ENCODE measurements at regions not wholly inside any gene's neighbourhood (a gene's known extent, or its start where the extent isn't known, plus 50 kb on each side); places are given as distances from the start of the nearest gene placed in this dataset.

DNA sequence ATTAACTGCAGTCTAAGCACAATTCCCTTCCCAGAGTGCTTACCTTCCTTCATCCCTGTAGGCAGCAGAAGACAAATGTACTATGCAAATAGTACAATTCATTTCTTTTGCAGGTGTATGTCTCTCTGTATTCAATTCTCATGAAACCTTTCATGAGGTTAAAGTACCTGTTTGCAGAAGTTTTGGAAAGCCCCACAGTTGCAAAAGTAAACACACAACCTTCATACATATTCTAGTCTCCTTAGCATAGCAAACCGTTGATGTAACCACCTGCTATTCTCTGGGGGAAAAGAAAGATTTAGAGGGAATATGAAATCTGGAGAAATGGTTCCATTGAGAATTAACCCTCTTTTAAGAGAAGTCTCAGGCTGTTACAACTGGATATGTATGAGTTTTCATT lies 200.3 kb upstream of the SUCLG2 start:
- no peak overlapping the region for H2BK5ac ChIP-seq (ENCODE audit: low read depth, low read length)
- no peak for TF ChIP-seq SIRT6 (IDR thresholded peaks at IDR 0.05; ENCODE audit: low read length)
- H3K23me2 ChIP-seq (ENCODE audit: low read depth, low read length): no peaks in the 10 kb centered on the region
- no peak overlapping the region for H2AK5ac ChIP-seq (ENCODE audit: low read depth, low read length)
- H3K36me3 ChIP-seq (ENCODE audit: control insufficient read depth in 2 of 4, insufficient read depth in 4 of 4, low read length in 3 of 4): no peaks in the 10 kb centered on the region
- H3K9ac ChIP-seq (replicated peaks in 1 of 4; ENCODE audit: extremely low read depth in 1 of 4, low read depth in 3 of 4, low read length in 3 of 4): no peak overlapping the region
- H3K4me2 ChIP-seq (ENCODE audit: insufficient read depth in 1 of 2, low read depth in 2 of 2, low read length in 2 of 2): no peak overlapping the region
- H3K4me3 ChIP-seq (ENCODE audit: extremely low read depth in 1 of 4, insufficient read depth in 2 of 4, low read depth in 3 of 4, low read length in 4 of 4): no peak overlapping the region
- no peak overlapping the region for H2BK12ac ChIP-seq (ENCODE audit: low read depth, low read length)
- ChIA-PET POLR2A (ENCODE audit: partially characterized antibody) (no interaction called here), CTCF (ENCODE audit: partially characterized antibody) (no interaction called here)
- H3K14ac ChIP-seq (ENCODE audit: insufficient read length): no peak overlapping the region
- H4K5ac ChIP-seq (ENCODE audit: insufficient read length, low read depth, low read length): no peak overlapping the region
- no peak for FAIRE-seq
- no peaks in the 10 kb centered on the region for H3K79me2 ChIP-seq (ENCODE audit: control insufficient read depth in 1 of 2, insufficient read depth in 2 of 2, low read length in 2 of 2)
- H2BK15ac ChIP-seq (ENCODE audit: low read length): no peak overlapping the region
- H3K79me1 ChIP-seq (ENCODE audit: low read depth, low read length): no peaks in the 10 kb centered on the region
- no peak overlapping the region for H3K27ac ChIP-seq (ENCODE audit: low read depth, low read length)
- H3K23ac ChIP-seq (ENCODE audit: insufficient read length): no peak overlapping the region
- H3K27me3 ChIP-seq (replicated peaks in 1 of 4; ENCODE audit: control insufficient read depth in 3 of 4, extremely low read depth in 1 of 4, insufficient read depth in 3 of 4, low read length in 3 of 4): no peaks in the 10 kb centered on the region; a peak in 1 of 7 replicates
- no peak overlapping the region for H3K4ac ChIP-seq (replicated peaks; ENCODE audit: insufficient read length, low read depth, low read length)
- H3K9me3 ChIP-seq (ENCODE audit: insufficient read depth in 2 of 2, low read depth in 1 of 2, low read length in 1 of 2): no peaks in the 10 kb centered on the region
- H4K91ac ChIP-seq (replicated peaks; ENCODE audit: insufficient read length, low read length): no peak overlapping the region
- no peak overlapping the region for H2AFZ ChIP-seq (ENCODE audit: low read length)
- no peak for DNase-seq (ENCODE audit: low read depth in 1 of 2, low spot score in 2 of 2)
- WGBS, 2 experiments (ENCODE audit: extremely low coverage in 1 of 2, insufficient coverage in 1 of 2, insufficient read length in 1 of 2, insufficient replicate concordance in 2 of 2, low coverage in 1 of 2, low lambda C conversion rate in 2 of 2, missing lambda C conversion rate in 1 of 2): 84% methylated on average over 1 of the region's 1 CpG; no CpG with 5 or more reads in 1 of the 2 experiments
- no peak overlapping the region for H4K8ac ChIP-seq (ENCODE audit: extremely low read depth, insufficient read depth, low read length)
- no peak overlapping the region for H3K56ac ChIP-seq (replicated peaks; ENCODE audit: insufficient read length, low read depth, low read length)
- no peak overlapping the region for H3K18ac ChIP-seq (ENCODE audit: extremely low read depth, low read length)
- no peaks in the 10 kb centered on the region for H4K20me1 ChIP-seq (replicated peaks in 1 of 2; ENCODE audit: control insufficient read depth in 1 of 2, insufficient read depth in 2 of 2, low read length in 2 of 2)
- H2BK20ac ChIP-seq (ENCODE audit: low read length): no peak overlapping the region
- H3K4me1 ChIP-seq (replicated peaks in 1 of 4; ENCODE audit: control insufficient read depth in 3 of 4, insufficient read depth in 4 of 4, low read length in 3 of 4): no peaks in the 10 kb centered on the region
- no peak overlapping the region for H2BK120ac ChIP-seq (replicated peaks; ENCODE audit: low read depth, low read length)
